ENCODE measurements at regions not wholly inside any gene's neighbourhood (a gene's known extent, or its start where the extent isn't known, plus 50 kb on each side); places are given as distances from the start of the nearest gene placed in this dataset.

DNA sequence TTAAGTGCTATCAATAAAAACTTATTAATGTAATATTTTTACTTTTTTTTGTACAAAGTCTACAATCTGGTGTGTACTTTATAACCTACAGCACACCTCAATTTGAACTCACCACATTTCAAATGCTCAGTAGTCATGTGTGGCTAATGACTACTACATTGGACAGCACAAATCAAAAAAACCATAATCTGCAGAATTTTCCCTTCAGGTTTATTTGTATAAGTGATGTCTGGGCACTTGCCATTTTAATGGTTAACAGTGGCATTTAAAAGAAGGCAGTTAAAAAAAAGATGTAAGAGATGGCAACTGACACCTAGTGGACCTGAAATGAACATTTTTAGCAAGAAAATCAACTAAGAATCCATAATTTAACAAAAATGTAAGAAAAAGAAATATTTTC is 124.6 kb upstream of the NRBF2 start:
- Histone ChIP-seq H3K4me1 (no peaks in the 10 kb centered on the region), H3K27me3 (no peaks in the 10 kb centered on the region), H3K4me3 (no peak overlapping the region), H3K36me3 (no peaks in the 10 kb centered on the region), H3K27ac (no peak overlapping the region), H3K9me3 (no peaks in the 10 kb centered on the region)
- TF ChIP-seq POLR2AphosphoS5 (IDR thresholded peaks at IDR 0.05) = no peak
- no peak for ATAC-seq

GRCh38 chr10:63007112-63007511 is 126.0 kb upstream of the NRBF2 start:
- H3K27ac ChIP-seq = no peak overlapping the region
- no peaks in the 10 kb centered on the region for H3K9me3 ChIP-seq
- TF ChIP-seq EP300 (IDR thresholded peaks at IDR 0.05) = no peak
- TF ChIP-seq POLR2AphosphoS5 (IDR thresholded peaks at IDR 0.05) = no peak
- no peak for TF ChIP-seq POLR2A (IDR thresholded peaks at IDR 0.05)
- TF ChIP-seq, protein P1, sequence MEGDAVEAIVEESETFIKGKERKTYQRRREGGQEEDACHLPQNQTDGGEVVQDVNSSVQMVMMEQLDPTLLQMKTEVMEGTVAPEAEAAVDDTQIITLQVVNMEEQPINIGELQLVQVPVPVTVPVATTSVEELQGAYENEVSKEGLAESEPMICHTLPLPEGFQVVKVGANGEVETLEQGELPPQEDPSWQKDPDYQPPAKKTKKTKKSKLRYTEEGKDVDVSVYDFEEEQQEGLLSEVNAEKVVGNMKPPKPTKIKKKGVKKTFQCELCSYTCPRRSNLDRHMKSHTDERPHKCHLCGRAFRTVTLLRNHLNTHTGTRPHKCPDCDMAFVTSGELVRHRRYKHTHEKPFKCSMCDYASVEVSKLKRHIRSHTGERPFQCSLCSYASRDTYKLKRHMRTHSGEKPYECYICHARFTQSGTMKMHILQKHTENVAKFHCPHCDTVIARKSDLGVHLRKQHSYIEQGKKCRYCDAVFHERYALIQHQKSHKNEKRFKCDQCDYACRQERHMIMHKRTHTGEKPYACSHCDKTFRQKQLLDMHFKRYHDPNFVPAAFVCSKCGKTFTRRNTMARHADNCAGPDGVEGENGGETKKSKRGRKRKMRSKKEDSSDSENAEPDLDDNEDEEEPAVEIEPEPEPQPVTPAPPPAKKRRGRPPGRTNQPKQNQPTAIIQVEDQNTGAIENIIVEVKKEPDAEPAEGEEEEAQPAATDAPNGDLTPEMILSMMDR (IDR thresholded peaks at IDR 0.05) = no peak
- no peaks in the 10 kb centered on the region for H3K4me1 ChIP-seq
- 79 to 89% methylated on average over 8 to 9 of the region's 9 CpGs for WGBS, 2 donors (ENCODE audit: low coverage in 1 of 2)
- no peaks in the 10 kb centered on the region for H3K27me3 ChIP-seq
- no peak for ATAC-seq
- no peak overlapping the region for H3K4me3 ChIP-seq
- no peaks in the 10 kb centered on the region for H3K36me3 ChIP-seq

DNA sequence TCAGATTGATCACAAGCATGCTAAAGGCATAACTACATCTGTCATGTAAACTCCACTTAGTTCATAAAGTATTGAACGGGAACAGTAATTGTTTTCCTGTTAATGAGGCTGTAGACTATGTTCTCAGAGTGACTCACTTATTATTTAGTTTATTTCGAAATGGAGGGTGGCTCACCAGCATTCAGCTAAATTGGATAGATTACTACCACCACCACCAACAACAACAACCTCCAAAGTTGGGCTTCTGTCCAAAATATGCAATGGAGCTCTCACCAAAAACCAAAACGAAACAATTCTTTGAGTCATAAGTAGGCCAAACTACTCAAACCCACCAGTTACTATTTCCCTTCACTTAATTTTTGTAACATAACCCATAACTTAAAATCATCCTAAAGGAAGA is 127.9 kb upstream of the NRBF2 start:
- H3K36me3 ChIP-seq = no peaks in the 10 kb centered on the region
- no peak overlapping the region for H3K4me3 ChIP-seq
- H3K4me1 ChIP-seq = no peaks in the 10 kb centered on the region
- H3K27ac ChIP-seq = no peak overlapping the region
- H3K9me3 ChIP-seq = no peaks in the 10 kb centered on the region
- WGBS, 2 donors (ENCODE audit: low coverage in 1 of 2) = 77 to 90% methylated on average over 3 of the region's 3 CpGs
- no peak for TF ChIP-seq POLR2A (IDR thresholded peaks at IDR 0.05)
- no peak for TF ChIP-seq EP300 (IDR thresholded peaks at IDR 0.05)
- TF ChIP-seq, protein P1 (IDR thresholded peaks at IDR 0.05) = no peak
- no peak for TF ChIP-seq POLR2AphosphoS5 (IDR thresholded peaks at IDR 0.05)
- ATAC-seq = no peak
- no peaks in the 10 kb centered on the region for H3K27me3 ChIP-seq

- Histone ChIP-seq H3K4me1 (no peaks in the 10 kb centered on the region), H3K27me3 (no peaks in the 10 kb centered on the region), H3K27ac (no peak overlapping the region), H3K36me3 (no peaks in the 10 kb centered on the region), H3K4me3 (no peak overlapping the region), H3K9me3 (no peaks in the 10 kb centered on the region)
- 53 to 75% methylated on average over 4 to 5 of the region's 5 CpGs for WGBS, 2 donors (ENCODE audit: low coverage in 1 of 2)
- no peak for ATAC-seq
- TF ChIP-seq POLR2AphosphoS5 (IDR thresholded peaks at IDR 0.05) = no peak
- TF ChIP-seq, protein P1 (IDR thresholded peaks at IDR 0.05) = peak in 2 of 4 experiments; percentile 8 to 12
- no peak for TF ChIP-seq POLR2A (IDR thresholded peaks at IDR 0.05)
- TF ChIP-seq EP300 (IDR thresholded peaks at IDR 0.05) = no peak
Observed at GRCh38 chr10:63003816-63004453, 129.2 kb upstream of the NRBF2 start.

DNA sequence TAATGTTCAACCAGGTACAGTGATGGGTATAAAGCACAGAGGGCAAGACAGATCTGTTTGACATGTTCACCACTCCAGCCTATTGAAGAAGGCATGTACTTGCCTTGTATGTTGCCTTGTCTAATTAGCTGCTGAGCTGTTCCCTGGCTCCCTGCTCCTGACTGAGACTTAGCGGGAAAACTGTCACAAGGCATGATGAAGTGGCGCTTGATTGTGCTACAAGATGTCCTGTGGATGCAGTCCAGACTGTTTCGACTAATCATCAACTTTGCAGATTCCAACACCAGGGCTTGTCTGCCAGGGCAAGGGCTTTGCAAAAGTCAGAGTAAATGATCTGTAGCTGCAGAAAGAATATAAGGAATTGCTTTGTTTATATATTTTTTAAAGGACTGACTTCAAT is 136.2 kb upstream of the NRBF2 start:
- no peak overlapping the region for H3K4me3 ChIP-seq
- H3K27ac ChIP-seq = no peak overlapping the region
- no peak for ATAC-seq
- no peaks in the 10 kb centered on the region for H3K36me3 ChIP-seq
- TF ChIP-seq, protein P1 (IDR thresholded peaks at IDR 0.05) = no peak
- TF ChIP-seq POLR2AphosphoS5 (IDR thresholded peaks at IDR 0.05) (peak; percentile 12), POLR2A (IDR thresholded peaks at IDR 0.05) (no peak), EP300 (IDR thresholded peaks at IDR 0.05) (no peak)
- no peaks in the 10 kb centered on the region for H3K9me3 ChIP-seq
- H3K27me3 ChIP-seq = no peaks in the 10 kb centered on the region
- H3K4me1 ChIP-seq = peaks cover 3 to 12% (median 4%) of the 10 kb centered on the region in 3 donors
- 20 to 30% methylated on average over 2 of the region's 3 CpGs for WGBS, 2 donors (ENCODE audit: low coverage in 1 of 2)

Measured in gastroesophageal sphincter (tissue), 4 donors.